ENCODE measurements at regions not wholly inside any gene's neighbourhood (a gene's known extent, or its start where the extent isn't known, plus 50 kb on each side); places are given as distances from the start of the nearest gene placed in this dataset.

- Histone ChIP-seq H3K4me2 (ENCODE audit: low read length, poor library complexity, severe bottlenecking) (no peak overlapping the region), H3K9me3 (ENCODE audit: control insufficient read depth, low read length) (no peaks in the 10 kb centered on the region), H3K4me1 (ENCODE audit: control insufficient read depth, insufficient read depth, low read depth, low read length) (no peaks in the 10 kb centered on the region), H2BK12ac (ENCODE audit: low read length in 2 of 2) (no peak overlapping the region), H3K4me3 (ENCODE audit: insufficient read depth in 1 of 2, low read depth in 1 of 2, low read length in 2 of 2) (no peak overlapping the region), H3K27me3 (ENCODE audit: control insufficient read depth in 1 of 2, insufficient read depth in 1 of 2, low read length in 2 of 2) (no peaks in the 10 kb centered on the region), H2BK5ac (ENCODE audit: low read depth, low read length, poor library complexity, severe bottlenecking) (no peak overlapping the region), H3K23ac (ENCODE audit: low read length in 2 of 2) (no peak overlapping the region), H3K18ac (ENCODE audit: low read depth in 1 of 2, low read length in 2 of 2) (no peak overlapping the region), H3K14ac (ENCODE audit: low read length in 2 of 2) (no peak overlapping the region), H2BK120ac (ENCODE audit: low read depth, low read length) (no peak overlapping the region), H3K79me1 (replicated peaks; ENCODE audit: low read length, poor library complexity, severe bottlenecking) (no peaks in the 10 kb centered on the region), H3K9ac (ENCODE audit: low read length) (no peak overlapping the region), H3K4ac (ENCODE audit: low read depth in 1 of 2, low read length in 2 of 2) (no peak overlapping the region), H4K8ac (ENCODE audit: low read length) (no peak overlapping the region), H3K36me3 (ENCODE audit: control insufficient read depth in 1 of 2, insufficient read depth in 2 of 2, low read depth in 1 of 2, low read length in 2 of 2) (no peaks in the 10 kb centered on the region), H2AFZ (ENCODE audit: low read depth, low read length) (no peak overlapping the region), H2BK15ac (ENCODE audit: low read depth, poor library complexity, severe bottlenecking) (no peak overlapping the region), H2AK5ac (ENCODE audit: low read length, severe bottlenecking) (no peak overlapping the region), H4K91ac (ENCODE audit: low read length) (no peak overlapping the region), H3K27ac (ENCODE audit: low read length, poor library complexity, severe bottlenecking) (no peak overlapping the region)
- 100% methylated on average over 1 of the region's 1 CpG for WGBS
- DNase-seq, result no peak
Observed at GRCh38 chr21:27155130-27155500, 188.2 kb upstream of the ADAMTS5 start.

DNA sequence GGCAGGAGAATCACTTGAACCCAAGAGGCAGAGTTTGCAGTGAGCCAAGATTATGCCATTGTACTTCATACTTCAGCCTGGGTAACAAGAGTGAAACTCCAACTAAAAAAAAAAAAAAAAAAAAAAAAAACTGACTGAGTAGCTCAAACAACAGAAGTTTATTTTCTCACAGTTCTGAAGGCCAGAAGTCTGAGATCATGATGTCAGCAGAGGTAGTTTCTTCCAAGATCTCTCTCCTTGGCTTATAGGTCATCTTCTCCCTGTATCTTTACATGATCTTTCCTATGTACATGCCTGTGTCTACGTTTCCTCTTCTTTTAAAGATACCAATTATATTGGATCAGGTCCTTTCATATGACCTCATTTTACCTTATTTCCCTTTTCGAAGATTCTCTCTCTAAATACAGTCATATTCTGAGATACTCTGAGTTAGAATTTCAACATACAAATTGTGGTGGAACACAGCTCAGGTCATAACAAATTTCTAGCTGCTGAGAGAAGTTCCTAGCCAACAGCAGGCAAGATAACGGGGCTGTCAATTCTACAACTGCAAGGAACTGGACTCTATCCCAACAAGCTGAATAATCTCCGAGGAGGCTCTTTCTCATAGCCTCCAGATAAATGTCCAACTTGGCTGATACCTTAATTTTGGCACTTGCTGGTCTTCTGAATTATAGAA is 187.7 kb upstream of the ADAMTS5 start:
- Histone ChIP-seq H3K36me3 (ENCODE audit: control insufficient read depth in 1 of 2, insufficient read depth in 2 of 2, low read depth in 1 of 2, low read length in 2 of 2) (no peaks in the 10 kb centered on the region), H3K9ac (ENCODE audit: low read length) (no peak overlapping the region), H2BK120ac (ENCODE audit: low read depth, low read length) (no peak overlapping the region), H2AK5ac (ENCODE audit: low read length, severe bottlenecking) (no peak overlapping the region), H3K9me3 (ENCODE audit: control insufficient read depth, low read length) (no peaks in the 10 kb centered on the region), H3K27me3 (ENCODE audit: control insufficient read depth in 1 of 2, insufficient read depth in 1 of 2, low read length in 2 of 2) (no peaks in the 10 kb centered on the region), H3K4me3 (ENCODE audit: insufficient read depth in 1 of 2, low read depth in 1 of 2, low read length in 2 of 2) (no peak overlapping the region), H2BK12ac (ENCODE audit: low read length in 2 of 2) (no peak overlapping the region), H3K14ac (ENCODE audit: low read length in 2 of 2) (no peak overlapping the region), H2BK15ac (ENCODE audit: low read depth, poor library complexity, severe bottlenecking) (no peak overlapping the region), H3K27ac (ENCODE audit: low read length, poor library complexity, severe bottlenecking) (no peak overlapping the region), H3K4me1 (ENCODE audit: control insufficient read depth, insufficient read depth, low read depth, low read length) (no peaks in the 10 kb centered on the region), H3K4me2 (ENCODE audit: low read length, poor library complexity, severe bottlenecking) (no peak overlapping the region), H3K18ac (ENCODE audit: low read depth in 1 of 2, low read length in 2 of 2) (no peak overlapping the region), H4K8ac (ENCODE audit: low read length) (no peak overlapping the region), H3K23ac (ENCODE audit: low read length in 2 of 2) (no peak overlapping the region), H4K91ac (ENCODE audit: low read length) (no peak overlapping the region), H2AFZ (ENCODE audit: low read depth, low read length) (no peak overlapping the region), H2BK5ac (ENCODE audit: low read depth, low read length, poor library complexity, severe bottlenecking) (no peak overlapping the region), H3K79me1 (replicated peaks; ENCODE audit: low read length, poor library complexity, severe bottlenecking) (no peaks in the 10 kb centered on the region), H3K4ac (ENCODE audit: low read depth in 1 of 2, low read length in 2 of 2) (no peak overlapping the region)
- 72% methylated on average over 4 of the region's 4 CpGs for WGBS
- no peak for DNase-seq

GRCh38 chr21:27152996-27153395 is 186.1 kb upstream of the ADAMTS5 start:
- Histone ChIP-seq H3K23ac (ENCODE audit: low read length in 2 of 2) (no peak overlapping the region), H2AK5ac (ENCODE audit: low read length, severe bottlenecking) (no peak overlapping the region), H2BK120ac (ENCODE audit: low read depth, low read length) (no peak overlapping the region), H3K4ac (ENCODE audit: low read depth in 1 of 2, low read length in 2 of 2) (no peak overlapping the region), H3K9me3 (ENCODE audit: control insufficient read depth, low read length) (no peaks in the 10 kb centered on the region), H3K4me2 (ENCODE audit: low read length, poor library complexity, severe bottlenecking) (no peak overlapping the region), H4K8ac (ENCODE audit: low read length) (no peak overlapping the region), H3K4me3 (ENCODE audit: insufficient read depth in 1 of 2, low read depth in 1 of 2, low read length in 2 of 2) (no peak overlapping the region), H3K18ac (ENCODE audit: low read depth in 1 of 2, low read length in 2 of 2) (no peak overlapping the region), H3K14ac (ENCODE audit: low read length in 2 of 2) (no peak overlapping the region), H2BK5ac (ENCODE audit: low read depth, low read length, poor library complexity, severe bottlenecking) (no peak overlapping the region), H2AFZ (ENCODE audit: low read depth, low read length) (no peak overlapping the region), H3K4me1 (ENCODE audit: control insufficient read depth, insufficient read depth, low read depth, low read length) (no peaks in the 10 kb centered on the region), H3K27ac (ENCODE audit: low read length, poor library complexity, severe bottlenecking) (no peak overlapping the region), H2BK12ac (ENCODE audit: low read length in 2 of 2) (no peak overlapping the region), H2BK15ac (ENCODE audit: low read depth, poor library complexity, severe bottlenecking) (no peak overlapping the region), H3K36me3 (ENCODE audit: control insufficient read depth in 1 of 2, insufficient read depth in 2 of 2, low read depth in 1 of 2, low read length in 2 of 2) (no peaks in the 10 kb centered on the region), H4K91ac (ENCODE audit: low read length) (no peak overlapping the region), H3K9ac (ENCODE audit: low read length) (no peak overlapping the region), H3K79me1 (replicated peaks; ENCODE audit: low read length, poor library complexity, severe bottlenecking) (no peaks in the 10 kb centered on the region), H3K27me3 (ENCODE audit: control insufficient read depth in 1 of 2, insufficient read depth in 1 of 2, low read length in 2 of 2) (no peaks in the 10 kb centered on the region)
- DNase-seq, result no peak

DNA sequence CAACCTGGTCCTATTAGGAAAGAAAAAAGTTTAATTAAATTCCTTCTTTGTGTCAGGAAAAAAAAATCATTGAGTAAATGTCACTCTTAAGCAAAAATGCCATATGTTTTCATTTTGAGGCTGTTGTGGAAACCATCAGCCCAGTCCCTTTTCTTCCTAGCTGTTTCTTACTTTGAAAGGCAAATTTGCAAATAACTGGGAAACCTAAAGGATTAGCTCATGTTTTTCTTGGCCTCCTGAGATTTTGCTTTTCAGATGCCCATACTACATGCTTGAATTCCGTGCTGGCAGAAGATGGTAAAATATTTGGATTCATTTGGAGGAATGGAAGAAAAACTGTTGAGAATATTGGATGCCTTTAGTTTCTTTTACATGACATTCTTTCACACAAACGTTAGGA is 182.1 kb upstream of the ADAMTS5 start:
- no peak overlapping the region for H2BK15ac ChIP-seq (ENCODE audit: low read depth, poor library complexity, severe bottlenecking)
- no peak overlapping the region for H3K23ac ChIP-seq (ENCODE audit: low read length in 2 of 2)
- no peak overlapping the region for H3K4me2 ChIP-seq (ENCODE audit: low read length, poor library complexity, severe bottlenecking)
- H3K79me1 ChIP-seq (replicated peaks; ENCODE audit: low read length, poor library complexity, severe bottlenecking), result no peaks in the 10 kb centered on the region
- H3K14ac ChIP-seq (ENCODE audit: low read length in 2 of 2), result no peak overlapping the region
- no peak overlapping the region for H2BK120ac ChIP-seq (ENCODE audit: low read depth, low read length)
- H3K9ac ChIP-seq (ENCODE audit: low read length), result no peak overlapping the region
- H3K27me3 ChIP-seq (ENCODE audit: control insufficient read depth in 1 of 2, insufficient read depth in 1 of 2, low read length in 2 of 2), result no peaks in the 10 kb centered on the region
- H3K4ac ChIP-seq (ENCODE audit: low read depth in 1 of 2, low read length in 2 of 2), result no peak overlapping the region
- no peak overlapping the region for H2BK5ac ChIP-seq (ENCODE audit: low read depth, low read length, poor library complexity, severe bottlenecking)
- H3K4me3 ChIP-seq (ENCODE audit: insufficient read depth in 1 of 2, low read depth in 1 of 2, low read length in 2 of 2), result no peak overlapping the region
- WGBS, result 60% methylated on average over 2 of the region's 2 CpGs
- no peak overlapping the region for H4K8ac ChIP-seq (ENCODE audit: low read length)
- no peaks in the 10 kb centered on the region for H3K9me3 ChIP-seq (ENCODE audit: control insufficient read depth, low read length)
- no peak for DNase-seq
- no peak overlapping the region for H3K18ac ChIP-seq (ENCODE audit: low read depth in 1 of 2, low read length in 2 of 2)
- H3K27ac ChIP-seq (ENCODE audit: low read length, poor library complexity, severe bottlenecking), result peak overlapping the region; percentile 82
- no peaks in the 10 kb centered on the region for H3K36me3 ChIP-seq (ENCODE audit: control insufficient read depth in 1 of 2, insufficient read depth in 2 of 2, low read depth in 1 of 2, low read length in 2 of 2)
- no peak overlapping the region for H2AFZ ChIP-seq (ENCODE audit: low read depth, low read length)
- no peaks in the 10 kb centered on the region for H3K4me1 ChIP-seq (ENCODE audit: control insufficient read depth, insufficient read depth, low read depth, low read length)
- H4K91ac ChIP-seq (ENCODE audit: low read length), result no peak overlapping the region
- no peak overlapping the region for H2AK5ac ChIP-seq (ENCODE audit: low read length, severe bottlenecking)
- no peak overlapping the region for H2BK12ac ChIP-seq (ENCODE audit: low read length in 2 of 2)
